ENCODE measurements at regions not wholly inside any gene's neighbourhood (a gene's known extent, or its start where the extent isn't known, plus 50 kb on each side); places are given as distances from the start of the nearest gene placed in this dataset.

DNA sequence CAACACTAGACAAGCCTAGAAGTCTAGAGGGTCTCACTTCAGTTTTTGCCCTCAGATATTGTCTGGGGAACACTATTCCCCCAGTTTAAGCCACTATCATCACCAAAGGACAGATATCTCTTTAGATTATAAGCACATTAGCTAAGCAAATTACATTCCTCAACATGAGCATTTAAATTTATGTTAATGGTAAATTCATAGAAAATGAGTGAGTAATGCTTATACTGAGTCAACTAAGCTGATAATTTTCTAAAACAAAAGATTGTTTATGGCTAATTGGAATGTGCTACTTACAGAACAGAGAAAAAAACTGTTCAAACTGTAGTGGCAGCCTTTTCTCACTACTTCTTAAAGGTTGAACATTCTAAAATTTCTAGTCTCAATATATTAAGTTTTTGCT is 290.2 kb downstream of the SLITRK1 start:
- TF ChIP-seq EZH2 (IDR thresholded peaks at IDR 0.05) = no peak
- TF ChIP-seq POLR2AphosphoS5 (IDR thresholded peaks at IDR 0.05; ENCODE audit: borderline replicate concordance, low read depth, low read length) = no peak
- no peak for TF ChIP-seq FOXP2 (optimal IDR thresholded peaks at IDR 0.05; ENCODE audit: control extremely low read depth, extremely low read length, insufficient read depth)

All from SK-N-MC (cell line).